ENCODE measurements at regions not wholly inside any gene's neighbourhood (a gene's known extent, or its start where the extent isn't known, plus 50 kb on each side); places are given as distances from the start of the nearest gene placed in this dataset.

DNA sequence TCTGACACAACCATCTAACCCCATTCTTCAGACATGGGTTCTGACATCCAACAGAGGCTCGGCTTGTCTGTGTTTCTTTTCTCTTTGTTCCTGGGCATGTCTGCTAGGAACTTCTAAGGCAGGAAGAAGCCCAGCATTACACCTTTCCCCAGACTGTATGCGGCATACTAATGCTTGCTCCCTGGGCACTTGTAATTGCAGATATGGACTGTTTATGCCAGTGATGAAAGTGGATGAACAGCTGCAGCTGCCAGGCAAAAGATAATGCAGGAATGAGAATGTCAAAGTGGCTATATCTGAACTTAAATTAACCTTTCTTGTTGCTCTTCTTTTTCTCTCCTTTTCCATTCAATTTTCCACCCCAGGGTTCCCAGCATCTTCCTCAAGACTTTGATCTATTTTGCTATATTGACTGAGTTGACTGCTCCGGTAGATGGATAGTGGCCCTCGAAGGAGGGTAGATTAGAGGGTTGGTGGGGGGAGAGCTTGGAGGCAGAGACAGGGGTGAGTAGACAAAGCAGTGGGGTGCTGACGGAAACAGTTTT, 344.4 kb downstream of the MAN2A1 start:
- TF ChIP-seq POLR2A (IDR thresholded peaks at IDR 0.05), result no peak
- TF ChIP-seq, protein P1, sequence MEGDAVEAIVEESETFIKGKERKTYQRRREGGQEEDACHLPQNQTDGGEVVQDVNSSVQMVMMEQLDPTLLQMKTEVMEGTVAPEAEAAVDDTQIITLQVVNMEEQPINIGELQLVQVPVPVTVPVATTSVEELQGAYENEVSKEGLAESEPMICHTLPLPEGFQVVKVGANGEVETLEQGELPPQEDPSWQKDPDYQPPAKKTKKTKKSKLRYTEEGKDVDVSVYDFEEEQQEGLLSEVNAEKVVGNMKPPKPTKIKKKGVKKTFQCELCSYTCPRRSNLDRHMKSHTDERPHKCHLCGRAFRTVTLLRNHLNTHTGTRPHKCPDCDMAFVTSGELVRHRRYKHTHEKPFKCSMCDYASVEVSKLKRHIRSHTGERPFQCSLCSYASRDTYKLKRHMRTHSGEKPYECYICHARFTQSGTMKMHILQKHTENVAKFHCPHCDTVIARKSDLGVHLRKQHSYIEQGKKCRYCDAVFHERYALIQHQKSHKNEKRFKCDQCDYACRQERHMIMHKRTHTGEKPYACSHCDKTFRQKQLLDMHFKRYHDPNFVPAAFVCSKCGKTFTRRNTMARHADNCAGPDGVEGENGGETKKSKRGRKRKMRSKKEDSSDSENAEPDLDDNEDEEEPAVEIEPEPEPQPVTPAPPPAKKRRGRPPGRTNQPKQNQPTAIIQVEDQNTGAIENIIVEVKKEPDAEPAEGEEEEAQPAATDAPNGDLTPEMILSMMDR (IDR thresholded peaks at IDR 0.05), result no peak

Measured in adrenal gland (tissue), 5 donors.